H1 (cell line): ENCODE measurements at regions not wholly inside any gene's neighbourhood (a gene's known extent, or its start where the extent isn't known, plus 50 kb on each side); places are given as distances from the start of the nearest gene placed in this dataset.

Experiments
- CTCF ChIA-PET: fragments of 300-600 bp; sonication (Branson Sonifier 250); formaldehyde crosslinking; loops from one replicate; lab custom pipeline; 2021; ENCODE audit not compliant: partially characterized antibody; lab: Charles Lee
- POLR2A ChIA-PET: fragments of 300-600 bp; sonication (Branson Sonifier 250); formaldehyde crosslinking; loops from one replicate; lab custom pipeline; 2021; ENCODE audit warnings: inconsistent platforms; ENCODE audit not compliant: partially characterized antibody; lab: Charles Lee
- DNase-seq, 2 experiments: peaks; one replicate each; pipeline versions ENCODE4 v3.0.0 to v3.0.0-alpha.2; 2010 to 2022; ENCODE audit warnings: low spot score in 2 of 2, low read depth in 1 of 2, mixed read lengths in 1 of 2
- FAIRE-seq: peaks from 2 replicates; lab custom pipeline; 2011; peaks lifted over from hg19 to GRCh38; lab: Jason Lieb, UNC
- H2AFZ ChIP-seq: 2 replicates; pipeline ENCODE4 v1.8.1; 2012; ENCODE audit warnings: low read length, inconsistent platforms
- H2AK5ac ChIP-seq: 2 replicates; pipeline ENCODE4 v1.6.1; 2013; ENCODE audit warnings: low read depth, low read length
- H2BK120ac ChIP-seq: replicated peaks from 2 replicates; pipeline ENCODE3; 2013; ENCODE audit warnings: low read depth, low read length, inconsistent platforms
- H2BK12ac ChIP-seq: 2 replicates; pipeline ENCODE4 v1.6.1; 2013; ENCODE audit warnings: low read depth, low read length
- H2BK15ac ChIP-seq: 2 replicates; pipeline ENCODE4 v1.6.1; 2013; ENCODE audit warnings: low read length
- H2BK20ac ChIP-seq: 2 replicates; pipeline ENCODE4 v1.6.1; 2013; ENCODE audit warnings: low read length
- H2BK5ac ChIP-seq: 2 replicates; pipeline ENCODE4 v1.6.1; 2013; ENCODE audit warnings: low read depth, low read length
- H3K14ac ChIP-seq: 2 replicates; pipeline ENCODE4 v1.6.1; 2013; ENCODE audit warnings: inconsistent platforms; ENCODE audit not compliant: insufficient read length
- H3K18ac ChIP-seq: 2 replicates; pipeline ENCODE4 v1.6.1; 2013; ENCODE audit warnings: low read length; ENCODE audit errors: extremely low read depth
- H3K23ac ChIP-seq: 2 replicates; pipeline ENCODE4 v1.6.1; 2013; ENCODE audit warnings: inconsistent platforms; ENCODE audit not compliant: insufficient read length
- H3K23me2 ChIP-seq: 2 replicates; pipeline ENCODE4 v1.6.1; 2013; ENCODE audit warnings: low read depth, low read length
- H3K27ac ChIP-seq: 2 replicates; pipeline ENCODE4 v1.6.1; 2011; ENCODE audit warnings: low read depth, low read length, inconsistent platforms
- H3K27me3 ChIP-seq, 4 experiments: replicated peaks in 1 of 4; 1 replicate in 1 of 4; 2 replicates in 3 of 4; pipeline versions ENCODE4 v1.6.1 to v1.8.1; 2011 to 2013; ENCODE audit warnings: low read length in 3 of 4, mild to moderate bottlenecking in 3 of 4, inconsistent platforms in 2 of 4, mixed read lengths in 2 of 4, moderate library complexity in 1 of 4; ENCODE audit not compliant: control insufficient read depth in 3 of 4, insufficient read depth in 3 of 4; ENCODE audit errors: extremely low read depth in 1 of 4
- H3K36me3 ChIP-seq, 4 experiments: 2 replicates each; pipeline versions ENCODE4 v1.6.1 to v1.8.1; 2011 to 2013; ENCODE audit warnings: mild to moderate bottlenecking in 4 of 4, low read length in 3 of 4, moderate library complexity in 2 of 4, control low read depth in 1 of 4, inconsistent platforms in 1 of 4; ENCODE audit not compliant: insufficient read depth in 4 of 4, control insufficient read depth in 2 of 4
- H3K4ac ChIP-seq: replicated peaks from 2 replicates; pipeline ENCODE3; 2013; ENCODE audit warnings: low read length, low read depth, mixed read lengths, inconsistent platforms; ENCODE audit not compliant: insufficient read length
- H3K4me1 ChIP-seq, 4 experiments: replicated peaks in 1 of 4; 1 replicate in 1 of 4; 2 replicates in 3 of 4; pipeline versions ENCODE4 v1.6.1 to v1.8.1; 2011 to 2013; ENCODE audit warnings: low read length in 3 of 4, inconsistent platforms in 2 of 4, mixed read lengths in 1 of 4; ENCODE audit not compliant: insufficient read depth in 4 of 4, control insufficient read depth in 3 of 4
- H3K4me2 ChIP-seq, 2 experiments: 2 replicates each; pipeline versions ENCODE4 v1.6.1 to v1.8.1; 2011 to 2013; ENCODE audit warnings: low read depth in 2 of 2, low read length in 2 of 2, control low read depth in 1 of 2, inconsistent platforms in 1 of 2, mild to moderate bottlenecking in 1 of 2; ENCODE audit not compliant: insufficient read depth in 1 of 2
- H3K4me3 ChIP-seq, 4 experiments: fragments of 200-600, 300-600 bp in 1 of 4; sonication (generic), shearing (Covaris generic), sonication (Bioruptor Twin) in 1 of 4; 2 replicates each; pipeline versions ENCODE4 v1.5.1 to v1.8.1; 2011 to 2016; ENCODE audit warnings: low read length in 4 of 4, low read depth in 3 of 4, control low read depth in 2 of 4, inconsistent platforms in 2 of 4, mild to moderate bottlenecking in 2 of 4, mixed read lengths in 1 of 4, moderate library complexity in 1 of 4; ENCODE audit not compliant: insufficient read depth in 2 of 4; ENCODE audit errors: extremely low read depth in 1 of 4
- H3K56ac ChIP-seq: replicated peaks from 2 replicates; pipeline ENCODE3; 2013; ENCODE audit warnings: low read depth, mild to moderate bottlenecking, mixed read lengths, low read length, inconsistent platforms; ENCODE audit not compliant: insufficient read length
- H3K79me1 ChIP-seq: 2 replicates; pipeline ENCODE4 v1.6.1; 2013; ENCODE audit warnings: low read depth, low read length, control low read depth
- H3K79me2 ChIP-seq, 2 experiments: 2 replicates each; pipeline versions ENCODE4 v1.6.1 to v1.8.1; 2012 to 2013; ENCODE audit warnings: low read length in 2 of 2, mild to moderate bottlenecking in 2 of 2, inconsistent platforms in 1 of 2; ENCODE audit not compliant: insufficient read depth in 2 of 2, control insufficient read depth in 1 of 2
- H3K9ac ChIP-seq, 4 experiments: replicated peaks in 1 of 4; 1 replicate in 1 of 4; 2 replicates in 3 of 4; pipeline versions ENCODE4 v1.6.1 to v1.8.1; 2011 to 2013; ENCODE audit warnings: low read depth in 3 of 4, low read length in 3 of 4, control low read depth in 2 of 4, mild to moderate bottlenecking in 2 of 4, moderate library complexity in 2 of 4, inconsistent platforms in 1 of 4; ENCODE audit errors: extremely low read depth in 1 of 4
- H3K9me3 ChIP-seq, 2 experiments: 2 replicates each; pipeline versions ENCODE4 v1.6.1 to v1.8.1; 2012 to 2013; ENCODE audit warnings: mild to moderate bottlenecking in 2 of 2, moderate library complexity in 2 of 2, control low read depth in 1 of 2, inconsistent platforms in 1 of 2, low read depth in 1 of 2, low read length in 1 of 2, mixed read lengths in 1 of 2; ENCODE audit not compliant: insufficient read depth in 2 of 2
- H4K20me1 ChIP-seq, 2 experiments: replicated peaks in 1 of 2; 2 replicates each; pipeline versions ENCODE3 to v1.8.1; 2011 to 2013; ENCODE audit warnings: inconsistent platforms in 2 of 2, low read length in 2 of 2, mild to moderate bottlenecking in 1 of 2; ENCODE audit not compliant: insufficient read depth in 2 of 2, control insufficient read depth in 1 of 2
- H4K5ac ChIP-seq: 2 replicates; pipeline ENCODE4 v1.6.1; 2013; ENCODE audit warnings: low read length, low read depth, mixed read lengths, inconsistent platforms; ENCODE audit not compliant: insufficient read length
- H4K8ac ChIP-seq: 2 replicates; pipeline ENCODE4 v1.8.0; 2013; ENCODE audit warnings: mild to moderate bottlenecking, moderate library complexity, low read length, inconsistent platforms; ENCODE audit not compliant: insufficient read depth; ENCODE audit errors: extremely low read depth
- H4K91ac ChIP-seq: replicated peaks from 2 replicates; pipeline ENCODE3; 2013; ENCODE audit warnings: low read length, mixed read lengths, inconsistent platforms; ENCODE audit not compliant: insufficient read length
- EZH2 ChIP-seq: fragments of 200-600 bp; sonication (generic); IDR thresholded peaks from 2 replicates; pipeline ENCODE4 v1.7.1; 2012; ENCODE audit warnings: low read depth, mild to moderate bottlenecking, moderate library complexity, low read length, inconsistent platforms; ENCODE audit not compliant: severe bottlenecking
- GABPA ChIP-seq: IDR thresholded peaks from 2 replicates; pipeline ENCODE4 v1.6.1; 2011; ENCODE audit warnings: mild to moderate bottlenecking, low read length, moderate library complexity, borderline replicate concordance; ENCODE audit not compliant: insufficient read depth
- JUND ChIP-seq: IDR thresholded peaks from 2 replicates; pipeline ENCODE4 v1.6.1; 2011; ENCODE audit warnings: mild to moderate bottlenecking, improper control_type of control experiment, low read length
- KDM4A ChIP-seq: IDR thresholded peaks from one replicate; pipeline ENCODE4 v1.7.1; 2012; ENCODE audit warnings: low read depth, mild to moderate bottlenecking, moderate library complexity, low read length, inconsistent platforms; ENCODE audit not compliant: severe bottlenecking
- NANOG ChIP-seq: IDR thresholded peaks from 2 replicates; pipeline ENCODE4 v1.6.1; 2011; ENCODE audit warnings: low read length, low read depth, mild to moderate bottlenecking, inconsistent platforms; ENCODE audit not compliant: insufficient read depth, poor library complexity, severe bottlenecking
- NRF1 ChIP-seq: IDR thresholded peaks from 2 replicates; pipeline ENCODE4 v1.6.1; 2011; ENCODE audit warnings: mild to moderate bottlenecking, low read depth, low read length, improper control_type of control experiment
- POLR2A ChIP-seq, 2 experiments: IDR thresholded peaks; 1 replicate in 1 of 2; 2 replicates in 1 of 2; pipeline ENCODE4 v1.6.1; 2011; ENCODE audit warnings: low read depth in 2 of 2, low read length in 2 of 2, mild to moderate bottlenecking in 2 of 2; ENCODE audit errors: control extremely low read depth in 1 of 2
- SAP30 ChIP-seq: fragments of 300-600 bp; sonication (generic); IDR thresholded peaks from 2 replicates; pipeline ENCODE4 v1.7.1; 2012; ENCODE audit warnings: low read length, moderate library complexity, mild to moderate bottlenecking, inconsistent platforms; ENCODE audit not compliant: insufficient read depth, insufficient replicate concordance
- SIN3A ChIP-seq, 2 experiments: IDR thresholded peaks in 1 of 2; conservative IDR thresholded peaks in 1 of 2; 2 replicates each; pipeline ENCODE4 v1.6.1; 2011 to 2012; ENCODE audit warnings: low read length in 2 of 2, improper control_type of control experiment in 1 of 2, low read depth in 1 of 2, mild to moderate bottlenecking in 1 of 2
- SIRT6 ChIP-seq: IDR thresholded peaks from one replicate; pipeline ENCODE4 v1.7.1; 2012; ENCODE audit warnings: low read length, inconsistent platforms
- SP4 ChIP-seq: IDR thresholded peaks from 2 replicates; pipeline ENCODE4 v1.6.1; 2012; ENCODE audit warnings: low read length, inconsistent platforms
- YY1 ChIP-seq: IDR thresholded peaks from 2 replicates; pipeline ENCODE4 v1.6.1; 2011; ENCODE audit warnings: low read depth, mild to moderate bottlenecking, low read length
- WGBS, 2 experiments: shearing (Covaris generic) in 1 of 2; methylation state at CpG; one replicate each; pipeline versions ENCODE4 v1.1.6 to v1.1.7; 2013 to 2015; ENCODE audit warnings: low lambda C conversion rate in 2 of 2, mixed read lengths in 2 of 2, inconsistent platforms in 1 of 2, low coverage in 1 of 2, missing lambda C conversion rate in 1 of 2; ENCODE audit not compliant: insufficient replicate concordance in 2 of 2, insufficient coverage in 1 of 2, insufficient read length in 1 of 2; ENCODE audit errors: extremely low coverage in 1 of 2, missing lambda C conversion rate in 1 of 2; 5-methylcytosine and 5-hydroxymethylcytosine counted together

DNA sequence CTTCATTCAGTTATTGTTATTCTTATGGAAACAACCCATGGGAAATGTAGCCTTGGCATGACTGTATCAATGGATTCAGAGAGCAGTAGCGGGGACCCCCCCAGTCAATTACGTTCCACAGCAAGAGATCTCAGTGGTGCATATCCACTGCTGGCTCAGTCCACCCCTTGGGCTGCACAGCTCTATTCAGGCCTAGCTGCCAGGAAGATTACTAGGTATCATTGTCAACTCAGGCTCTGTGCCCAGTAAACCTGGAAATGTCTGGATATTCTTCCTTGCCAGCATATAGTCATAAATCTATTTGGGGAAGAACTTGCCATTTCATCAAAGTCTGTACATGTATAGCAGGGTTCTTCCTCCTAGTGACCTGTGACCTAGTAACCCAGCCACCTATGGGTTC lies 128.1 kb upstream of the CCDC54 start:
- DNase-seq (no peak), FAIRE-seq (no peak)
- Histone ChIP-seq H3K18ac (no peak overlapping the region), H2BK5ac (no peak overlapping the region), H3K27me3 (no peaks in the 10 kb centered on the region), H3K4me3 (no peak overlapping the region), H3K36me3 (no peaks in the 10 kb centered on the region), H4K5ac (no peak overlapping the region), H4K20me1 (no peaks in the 10 kb centered on the region), H3K14ac (no peak overlapping the region), H3K23ac (no peak overlapping the region), H2BK120ac (no peak overlapping the region), H2AK5ac (no peak overlapping the region), H3K23me2 (no peaks in the 10 kb centered on the region), H2BK20ac (no peak overlapping the region), H3K79me1 (no peaks in the 10 kb centered on the region), H3K4ac (no peak overlapping the region), H3K79me2 (no peaks in the 10 kb centered on the region), H4K8ac (no peak overlapping the region), H3K9me3 (no peaks in the 10 kb centered on the region), H3K56ac (no peak overlapping the region), H3K4me2 (no peak overlapping the region), H2AFZ (no peak overlapping the region), H2BK12ac (no peak overlapping the region), H3K4me1 (no peaks in the 10 kb centered on the region), H3K9ac (no peak overlapping the region), H2BK15ac (no peak overlapping the region), H4K91ac (no peak overlapping the region), H3K27ac (no peak overlapping the region)
- WGBS, 2 experiments, result 95% methylated on average over 2 of the region's 2 CpGs; no CpG with 5 or more reads in 1 of the 2 experiments
- CTCF ChIA-PET, result interaction anchor here (1.0 to 1.1 kb wide), 3 partner anchors 23 to 180 kb away, joined by 3 to 4 read pairs (median 3); no protein-coding TSS in a partner anchor
- POLR2A ChIA-PET, result no interaction called here
- TF ChIP-seq NRF1 (no peak), SIRT6 (no peak), POLR2A (IDR thresholded peaks at IDR 0.05; ENCODE audit: control extremely low read depth in 1 of 2, low read depth in 2 of 2, low read length in 2 of 2) (no peak), YY1 (no peak), SAP30 (no peak), EZH2 (no peak), SP4 (no peak), SIN3A (conservative IDR thresholded peaks at IDR 0.05 in 1 of 2, IDR thresholded peaks at IDR 0.05 in 1 of 2; ENCODE audit: low read depth in 1 of 2, low read length in 2 of 2) (no peak), JUND (no peak), KDM4A (no peak), NANOG (no peak), GABPA (no peak)
